Gastrocnemius medialis (tissue), 4 donors: ENCODE measurements at regions not wholly inside any gene's neighbourhood (a gene's known extent, or its start where the extent isn't known, plus 50 kb on each side); places are given as distances from the start of the nearest gene placed in this dataset.

Source experiments
- POLR2A ChIP-seq, 2 donors: fragments of 450-650 bp; IDR thresholded peaks; one replicate each; pipeline ENCODE4 v1.6.1; 2017; ENCODE audit warnings: antibody characterized with exemption in 2 of 2, mild to moderate bottlenecking in 2 of 2, moderate library complexity in 2 of 2
- TF ChIP-seq, protein P1 (sequence below), 5 experiments: fragments of 450-650 bp in 3 of 5; fragments of 200-600 bp in 2 of 5; sonication (generic) in 2 of 5; IDR thresholded peaks in 4 of 5; conservative IDR thresholded peaks in 1 of 5; 1 replicate in 4 of 5; 2 replicates in 1 of 5; pipeline ENCODE4 v1.5.1; 2016 to 2019; ENCODE audit warnings: antibody characterized with exemption in 5 of 5, mild to moderate bottlenecking in 3 of 5, moderate library complexity in 3 of 5

DNA sequence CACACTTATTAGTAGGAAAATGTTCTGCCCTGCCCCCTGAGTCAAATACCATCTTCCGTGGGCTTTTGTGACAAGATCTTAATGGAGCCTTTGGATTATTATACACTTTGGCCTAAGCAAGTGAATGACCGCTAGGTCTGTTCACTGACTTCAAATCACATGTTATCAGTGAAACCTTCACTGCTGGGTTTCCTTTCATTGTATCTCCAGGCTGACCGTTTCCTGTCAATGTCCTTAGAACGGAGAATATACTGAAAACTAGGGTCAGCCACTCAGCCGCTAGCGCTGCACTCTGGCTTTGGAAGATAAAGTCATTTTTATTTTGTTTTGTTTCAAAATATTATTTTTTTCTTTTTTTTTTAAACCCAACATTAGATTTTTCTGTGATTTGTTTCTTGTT is 107.0 kb upstream of the TLL1 start:
- TF ChIP-seq, protein P1, sequence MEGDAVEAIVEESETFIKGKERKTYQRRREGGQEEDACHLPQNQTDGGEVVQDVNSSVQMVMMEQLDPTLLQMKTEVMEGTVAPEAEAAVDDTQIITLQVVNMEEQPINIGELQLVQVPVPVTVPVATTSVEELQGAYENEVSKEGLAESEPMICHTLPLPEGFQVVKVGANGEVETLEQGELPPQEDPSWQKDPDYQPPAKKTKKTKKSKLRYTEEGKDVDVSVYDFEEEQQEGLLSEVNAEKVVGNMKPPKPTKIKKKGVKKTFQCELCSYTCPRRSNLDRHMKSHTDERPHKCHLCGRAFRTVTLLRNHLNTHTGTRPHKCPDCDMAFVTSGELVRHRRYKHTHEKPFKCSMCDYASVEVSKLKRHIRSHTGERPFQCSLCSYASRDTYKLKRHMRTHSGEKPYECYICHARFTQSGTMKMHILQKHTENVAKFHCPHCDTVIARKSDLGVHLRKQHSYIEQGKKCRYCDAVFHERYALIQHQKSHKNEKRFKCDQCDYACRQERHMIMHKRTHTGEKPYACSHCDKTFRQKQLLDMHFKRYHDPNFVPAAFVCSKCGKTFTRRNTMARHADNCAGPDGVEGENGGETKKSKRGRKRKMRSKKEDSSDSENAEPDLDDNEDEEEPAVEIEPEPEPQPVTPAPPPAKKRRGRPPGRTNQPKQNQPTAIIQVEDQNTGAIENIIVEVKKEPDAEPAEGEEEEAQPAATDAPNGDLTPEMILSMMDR (IDR thresholded peaks at IDR 0.05 in 4 of 5, conservative IDR thresholded peaks at IDR 0.05 in 1 of 5): no peak
- TF ChIP-seq POLR2A (IDR thresholded peaks at IDR 0.05): no peak
